ES-I3 (cell line): ENCODE measurements at regions not wholly inside any gene's neighbourhood (a gene's known extent, or its start where the extent isn't known, plus 50 kb on each side); places are given as distances from the start of the nearest gene placed in this dataset.

Experiments
- H3K36me3 ChIP-seq: 2 replicates; pipeline ENCODE4 v1.6.1; 2013; ENCODE audit warnings: mild to moderate bottlenecking, low read length, control low read depth, moderate library complexity; ENCODE audit not compliant: insufficient read depth
- H3K4me1 ChIP-seq: 2 replicates; pipeline ENCODE4 v1.6.1; 2013; ENCODE audit warnings: mild to moderate bottlenecking, control low read depth, low read length; ENCODE audit not compliant: insufficient read depth
- H3K9ac ChIP-seq: 2 replicates; pipeline ENCODE4 v1.6.1; 2013; ENCODE audit warnings: low read depth, mild to moderate bottlenecking, low read length, moderate library complexity
- H3K9me3 ChIP-seq: 2 replicates; pipeline ENCODE4 v1.6.1; 2013; ENCODE audit warnings: mild to moderate bottlenecking, low read length, moderate library complexity; ENCODE audit not compliant: control insufficient read depth, insufficient read depth

DNA sequence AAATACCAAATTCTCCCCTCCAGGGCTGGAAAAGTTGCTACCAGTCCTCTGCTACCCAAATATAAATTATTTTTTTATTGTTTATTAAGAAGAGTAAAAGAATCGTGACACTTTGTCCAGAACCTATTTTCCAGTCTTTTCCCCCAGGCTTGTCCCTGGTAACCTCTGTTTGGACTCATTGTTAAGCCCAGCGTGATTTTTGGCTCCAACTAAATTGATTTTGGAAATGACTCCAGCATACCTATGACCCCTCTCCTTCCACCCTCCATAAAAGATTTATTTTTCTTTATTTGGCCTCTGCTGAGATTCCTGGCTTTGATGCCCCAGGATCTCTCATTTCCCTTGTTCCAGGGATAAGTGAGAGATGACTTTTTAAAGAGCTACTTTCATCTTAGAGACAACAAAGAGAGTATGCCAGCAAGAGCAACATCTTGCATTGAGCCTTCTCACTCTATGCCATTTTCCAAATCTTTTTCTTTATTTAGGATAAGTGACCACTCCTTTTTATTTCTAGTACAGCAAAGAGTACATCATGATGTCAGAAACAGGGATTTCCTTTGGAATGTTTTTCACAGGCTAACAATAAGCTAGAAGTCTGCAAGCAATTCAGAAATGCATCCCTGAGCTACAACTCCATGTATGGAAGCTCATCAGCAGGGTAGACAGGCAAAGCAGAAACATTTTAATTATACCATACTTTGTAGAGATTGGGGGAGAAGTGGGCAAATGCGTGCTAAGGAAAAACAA lies 75.8 kb downstream of the DAD1 start:
- Histone ChIP-seq H3K9ac (no peak overlapping the region), H3K4me1 (peaks cover 34% of the 10 kb centered on the region), H3K36me3 (no peaks in the 10 kb centered on the region), H3K9me3 (no peaks in the 10 kb centered on the region)

DNA sequence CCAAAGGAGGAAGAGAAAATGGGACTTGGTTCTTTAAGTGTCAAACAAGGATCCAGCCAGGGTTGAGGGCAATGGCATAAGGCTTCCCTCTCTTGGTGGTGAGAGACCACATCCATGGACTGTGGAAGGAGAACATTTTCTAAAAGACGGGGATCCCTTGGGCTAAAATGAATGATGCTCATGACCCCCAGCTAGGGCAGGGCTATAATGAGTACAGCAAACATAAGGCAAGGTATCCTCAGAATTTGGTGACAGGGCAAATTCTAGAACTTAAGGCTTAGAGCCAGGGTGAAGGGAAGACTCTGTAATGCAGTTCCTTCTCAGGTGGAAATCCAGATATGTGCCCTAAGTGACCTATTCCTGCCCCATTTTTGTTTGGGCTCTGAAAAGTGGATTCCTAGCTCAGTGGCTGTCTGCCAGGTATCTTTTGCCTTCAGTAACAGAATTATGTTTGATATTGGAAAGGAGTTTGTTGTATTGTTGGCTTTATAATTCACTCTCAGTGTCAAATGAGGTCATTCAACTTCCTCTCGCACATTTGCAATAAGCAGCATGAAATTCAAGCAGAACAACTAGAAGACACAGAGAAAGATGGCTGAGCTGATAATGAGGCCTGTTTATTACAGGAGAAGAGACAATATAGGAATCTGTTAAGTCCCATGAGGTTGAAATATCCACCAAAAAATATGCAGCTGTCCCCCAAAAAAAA lies 76.8 kb downstream of the DAD1 start:
- peaks cover 31% of the 10 kb centered on the region for H3K4me1 ChIP-seq
- no peaks in the 10 kb centered on the region for H3K36me3 ChIP-seq
- H3K9ac ChIP-seq, result no peak overlapping the region
- H3K9me3 ChIP-seq, result no peaks in the 10 kb centered on the region

DNA sequence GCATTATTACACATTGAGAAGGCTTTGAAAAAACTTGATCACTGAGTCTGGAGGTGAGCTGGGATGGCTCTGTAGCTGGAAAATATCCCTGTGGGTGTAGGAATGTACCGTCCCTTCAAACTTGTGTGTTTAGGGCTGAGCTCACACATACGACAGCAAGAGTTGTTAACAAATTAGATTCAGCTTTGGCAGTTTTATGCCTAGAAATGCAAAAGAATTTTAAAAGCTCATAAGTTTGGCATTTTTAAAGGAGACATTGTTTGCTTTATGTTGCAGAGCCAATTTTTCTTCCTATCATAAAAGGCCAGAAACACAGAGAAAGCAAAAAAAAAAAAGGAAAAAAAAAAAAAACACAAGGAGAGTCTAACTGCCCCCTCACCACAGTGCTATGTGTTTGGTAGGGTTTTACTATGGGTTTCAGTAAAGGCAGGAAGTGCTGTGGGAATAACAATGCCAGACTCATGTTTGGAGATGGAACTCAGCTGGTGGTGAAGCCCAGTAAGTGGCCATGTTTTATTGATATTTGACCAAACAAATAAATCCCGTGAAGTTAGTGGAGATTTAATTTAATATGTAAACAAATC lies 78.4 kb downstream of the DAD1 start:
- no peak overlapping the region for H3K9ac ChIP-seq
- no peaks in the 10 kb centered on the region for H3K9me3 ChIP-seq
- H3K4me1 ChIP-seq, result peaks cover 31% of the 10 kb centered on the region
- H3K36me3 ChIP-seq, result no peaks in the 10 kb centered on the region

DNA sequence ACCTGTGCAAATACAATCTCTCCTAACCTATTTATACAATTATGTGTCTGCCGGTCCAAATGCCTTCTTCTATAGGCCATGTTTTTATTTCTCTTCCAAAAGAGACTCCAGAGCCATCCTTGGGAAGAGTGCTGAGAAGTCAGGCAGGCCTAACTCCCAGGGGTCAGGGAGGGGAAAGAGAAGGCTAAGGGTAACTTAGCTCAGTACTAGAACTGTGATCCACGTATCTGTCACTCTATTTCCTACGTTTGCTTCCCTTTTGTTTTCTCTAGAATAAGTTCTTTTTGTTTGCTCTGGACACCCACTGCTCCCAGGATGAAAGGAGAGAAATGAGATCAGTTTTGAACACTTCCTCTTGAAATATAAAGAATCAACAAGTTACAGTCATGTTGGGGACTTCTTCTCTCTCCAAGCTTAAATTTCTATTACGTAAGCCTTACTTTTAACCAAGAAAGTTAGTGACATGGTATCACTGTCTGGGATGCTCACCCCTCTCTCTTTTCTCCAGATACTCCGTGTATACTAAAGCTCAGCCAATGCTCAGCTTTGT lies 79.2 kb downstream of the DAD1 start:
- Histone ChIP-seq H3K36me3 (no peaks in the 10 kb centered on the region), H3K9me3 (no peaks in the 10 kb centered on the region), H3K9ac (no peak overlapping the region), H3K4me1 (peaks cover 31% of the 10 kb centered on the region)

DNA sequence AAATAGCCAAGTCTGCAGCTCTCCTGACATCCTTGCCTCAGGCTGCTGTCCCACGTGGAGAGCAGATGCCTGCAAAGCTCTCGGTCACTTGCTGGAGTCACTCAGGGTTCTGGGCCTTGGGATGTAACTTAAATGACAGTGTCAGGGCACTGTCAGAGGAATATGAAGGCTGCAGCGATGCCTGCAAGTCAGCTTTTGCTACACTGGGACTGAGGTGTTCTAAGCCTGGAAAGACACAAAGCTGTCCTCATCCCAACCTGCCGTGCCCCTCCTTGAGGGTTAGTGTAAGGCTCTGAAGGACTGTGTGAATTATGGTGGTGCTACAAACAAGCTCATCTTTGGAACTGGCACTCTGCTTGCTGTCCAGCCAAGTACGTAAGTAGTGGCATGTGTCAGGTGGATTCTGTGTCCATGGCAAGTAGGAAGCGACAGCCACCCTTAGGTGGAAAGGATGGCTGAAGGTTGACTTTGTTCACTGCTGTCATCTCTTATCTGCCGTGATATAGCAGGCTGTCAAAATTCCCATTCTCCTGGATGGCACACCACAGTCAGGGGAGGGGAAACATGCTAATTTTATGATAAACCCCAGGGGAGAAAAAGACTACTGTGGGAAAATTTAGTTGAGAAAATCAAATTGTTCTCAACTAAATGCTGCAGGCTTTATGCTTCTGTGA lies 79.9 kb downstream of the DAD1 start:
- no peak overlapping the region for H3K9ac ChIP-seq

DNA sequence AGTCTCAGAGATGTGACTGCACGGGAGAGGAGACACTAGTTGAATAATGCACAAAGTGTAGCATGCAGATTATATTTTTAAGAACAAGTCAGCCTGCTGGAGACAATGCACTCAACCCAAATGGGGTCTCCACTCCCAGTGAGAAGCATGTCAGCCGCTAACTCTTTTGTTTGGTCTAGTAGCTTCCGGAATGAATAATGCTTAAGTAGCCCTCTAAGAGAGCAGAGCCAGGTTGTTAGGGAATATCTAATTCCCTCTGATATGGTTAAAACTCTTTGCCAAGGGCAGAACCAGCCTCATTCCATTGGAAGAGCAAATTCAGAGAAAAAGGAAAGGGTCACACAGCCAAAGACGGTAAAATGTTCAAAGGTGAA lies 80.4 kb downstream of the DAD1 start:
- Histone ChIP-seq H3K36me3 (no peaks in the 10 kb centered on the region), H3K9me3 (no peaks in the 10 kb centered on the region), H3K4me1 (peaks cover 31% of the 10 kb centered on the region), H3K9ac (no peak overlapping the region)

More for the DNA sequence above, 79.9 kb downstream of the DAD1 start:
- Histone ChIP-seq H3K4me1 (peaks cover 31% of the 10 kb centered on the region), H3K36me3 (no peaks in the 10 kb centered on the region), H3K9me3 (no peaks in the 10 kb centered on the region)

DNA sequence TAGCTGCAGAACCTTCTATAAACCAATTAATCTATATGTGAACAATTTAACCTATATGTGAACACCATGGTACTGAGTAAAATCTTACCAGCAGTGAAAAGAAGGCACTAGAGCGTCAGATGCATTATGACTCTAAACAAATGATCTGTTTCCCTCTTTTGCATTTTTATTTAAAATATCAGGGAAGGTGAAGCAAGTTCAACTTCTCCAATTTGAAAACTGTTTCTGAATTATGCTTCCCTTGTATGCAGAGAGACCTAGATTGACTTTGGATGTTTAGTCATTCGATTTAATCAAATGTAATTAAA lies 80.9 kb downstream of the DAD1 start:
- Histone ChIP-seq H3K9me3 (no peaks in the 10 kb centered on the region), H3K9ac (no peak overlapping the region), H3K36me3 (no peaks in the 10 kb centered on the region), H3K4me1 (peaks cover 31% of the 10 kb centered on the region)

DNA sequence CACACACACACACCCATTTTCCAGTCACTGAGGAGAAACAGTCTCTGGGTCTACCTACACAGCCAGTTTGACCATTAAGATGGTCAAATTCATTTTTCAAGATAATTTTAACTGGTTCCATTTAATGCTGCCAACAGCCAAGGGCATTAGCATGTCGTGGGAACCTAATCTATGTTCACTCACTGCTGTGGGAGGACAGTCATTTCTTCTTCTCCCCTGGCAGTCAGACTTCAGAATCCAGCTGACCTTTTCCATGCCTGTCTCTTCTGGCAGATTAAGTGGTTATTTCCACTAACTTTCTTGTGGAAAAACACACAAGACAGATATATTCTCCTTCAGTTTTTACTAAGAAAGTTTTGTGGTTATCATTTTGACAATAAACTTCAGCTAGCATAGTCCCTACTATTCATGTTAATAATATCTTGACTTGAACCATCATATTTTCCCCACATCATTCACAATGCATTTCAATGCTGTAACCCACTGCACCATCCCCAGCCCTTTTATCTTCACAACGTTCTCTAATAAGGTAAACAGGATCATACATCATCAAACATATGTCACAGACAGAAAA lies 82.2 kb downstream of the DAD1 start:
- no peak overlapping the region for H3K9ac ChIP-seq
- H3K36me3 ChIP-seq, result no peaks in the 10 kb centered on the region
- peaks cover 31% of the 10 kb centered on the region for H3K4me1 ChIP-seq
- no peaks in the 10 kb centered on the region for H3K9me3 ChIP-seq

DNA sequence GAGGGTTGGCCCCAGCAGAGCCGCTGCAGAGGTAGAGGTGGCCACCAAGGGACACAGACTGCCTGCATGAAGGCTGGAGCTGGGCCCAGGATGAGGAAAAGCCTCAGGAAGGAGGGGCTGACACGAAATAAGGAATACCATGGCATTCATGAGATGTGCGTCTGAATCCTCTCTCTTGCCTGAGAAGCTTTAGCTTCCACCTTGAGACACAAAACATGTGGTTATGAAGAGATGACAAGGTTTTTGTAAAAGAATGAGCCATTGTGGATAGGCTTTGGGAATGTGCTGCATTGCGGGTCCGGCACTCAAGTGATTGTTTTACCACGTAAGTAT lies 82.7 kb downstream of the DAD1 start:
- no peaks in the 10 kb centered on the region for H3K9me3 ChIP-seq
- H3K9ac ChIP-seq, result no peak overlapping the region
- H3K4me1 ChIP-seq, result peaks cover 28% of the 10 kb centered on the region
- no peaks in the 10 kb centered on the region for H3K36me3 ChIP-seq

DNA sequence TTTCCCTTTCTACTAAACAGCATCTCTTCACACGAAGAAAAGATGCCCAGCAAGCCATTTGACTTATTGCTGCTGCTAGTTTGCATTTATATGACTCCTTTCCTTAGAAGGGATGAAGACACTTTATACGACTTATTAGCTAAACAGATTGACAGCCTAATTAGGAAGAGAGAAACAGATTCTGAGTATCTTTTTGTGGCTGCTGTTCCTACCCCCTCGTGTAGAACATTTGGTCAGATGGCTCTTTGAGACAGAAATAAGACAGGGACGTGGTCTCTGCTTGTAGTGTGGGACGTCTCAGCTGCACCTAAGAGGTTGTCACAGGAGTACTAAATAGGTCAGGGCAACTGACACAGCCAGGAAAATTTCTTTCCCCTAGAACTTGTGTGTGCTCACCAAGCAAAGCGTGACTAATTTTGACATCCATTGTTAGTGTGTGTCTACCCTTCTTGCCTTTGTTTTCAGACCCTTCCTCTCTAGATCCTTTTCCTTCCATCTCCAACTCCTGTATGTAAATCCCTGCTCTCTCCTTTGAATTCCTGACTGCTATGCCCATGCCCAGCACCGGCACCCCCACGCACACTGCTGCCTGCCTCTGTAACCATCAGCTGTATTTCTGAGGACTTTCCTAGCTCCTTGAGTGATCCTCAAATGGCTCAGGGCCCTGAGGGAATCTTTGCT lies 83.2 kb downstream of the DAD1 start:
- H3K9ac ChIP-seq, result no peak overlapping the region
- H3K36me3 ChIP-seq, result no peaks in the 10 kb centered on the region
- H3K9me3 ChIP-seq, result no peaks in the 10 kb centered on the region
- peaks cover 23% of the 10 kb centered on the region for H3K4me1 ChIP-seq

DNA sequence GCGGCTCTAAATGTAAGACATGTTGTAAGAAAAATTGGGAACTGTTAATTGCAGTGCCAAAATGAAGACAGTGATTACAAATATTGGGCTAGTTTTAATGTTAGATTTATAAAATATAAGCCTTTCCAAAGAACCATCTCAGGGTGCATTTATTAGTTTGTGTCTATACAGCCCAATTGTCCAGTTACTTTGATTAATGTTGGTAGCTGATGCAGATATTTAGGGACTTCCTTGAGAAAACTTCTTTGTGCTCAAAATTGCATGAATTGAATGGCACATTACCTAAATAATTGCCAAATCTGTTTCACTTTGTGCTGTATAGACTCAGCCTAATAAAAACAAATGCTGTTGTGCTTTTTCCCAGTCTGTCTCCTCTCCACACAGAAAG lies 83.7 kb downstream of the DAD1 start:
- Histone ChIP-seq H3K9ac (no peak overlapping the region), H3K9me3 (no peaks in the 10 kb centered on the region), H3K4me1 (peaks cover 17% of the 10 kb centered on the region), H3K36me3 (no peaks in the 10 kb centered on the region)

DNA sequence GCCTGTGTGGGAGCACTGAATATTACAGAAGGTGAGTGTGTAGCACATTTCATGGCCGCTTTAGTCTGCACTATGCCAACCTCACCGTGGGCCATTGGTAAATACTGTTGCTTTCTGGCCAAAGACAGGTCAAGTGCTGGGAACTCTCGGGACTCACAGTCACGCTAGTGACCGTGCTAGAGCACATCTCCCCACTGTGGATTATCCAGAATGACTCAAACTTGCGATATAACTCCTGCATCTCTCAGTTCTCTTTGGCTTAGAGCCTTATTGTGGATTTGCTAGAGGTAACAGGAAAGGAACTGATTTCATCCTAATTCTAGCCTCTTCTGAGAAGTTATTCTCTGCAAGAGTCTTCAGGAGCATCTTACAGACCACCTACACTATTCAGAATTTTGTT lies 86.5 kb downstream of the DAD1 start:
- Histone ChIP-seq H3K36me3 (no peaks in the 10 kb centered on the region), H3K9me3 (no peaks in the 10 kb centered on the region), H3K9ac (no peak overlapping the region), H3K4me1 (no peaks in the 10 kb centered on the region; the same call in none of the 2 replicates)

DNA sequence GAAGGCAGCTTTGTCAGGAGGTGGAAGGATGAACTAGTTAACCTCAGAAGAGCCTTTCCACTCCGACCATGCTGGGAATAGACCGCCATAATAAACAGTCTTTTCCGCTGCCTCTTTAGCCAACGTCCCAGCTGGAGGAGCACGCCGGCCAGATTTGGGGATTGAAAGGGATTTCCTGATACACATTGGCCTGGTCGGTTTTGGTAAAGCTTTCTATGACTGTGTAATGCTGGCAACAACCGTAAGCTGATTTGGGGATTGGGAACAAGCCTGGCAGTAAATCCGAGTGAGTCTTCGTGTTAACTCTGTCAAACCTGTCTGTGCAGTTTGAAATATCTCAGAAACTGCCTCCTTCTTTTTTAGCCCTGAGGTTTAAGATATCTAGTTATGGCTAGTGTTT lies 87.0 kb downstream of the DAD1 start:
- no peaks in the 10 kb centered on the region for H3K9me3 ChIP-seq
- H3K36me3 ChIP-seq, result no peaks in the 10 kb centered on the region
- H3K9ac ChIP-seq, result no peak overlapping the region
- no peaks in the 10 kb centered on the region; the same call in none of the 2 replicates for H3K4me1 ChIP-seq
